ENCODE measurements at regions not wholly inside any gene's neighbourhood (a gene's known extent, or its start where the extent isn't known, plus 50 kb on each side); places are given as distances from the start of the nearest gene placed in this dataset.

DNA sequence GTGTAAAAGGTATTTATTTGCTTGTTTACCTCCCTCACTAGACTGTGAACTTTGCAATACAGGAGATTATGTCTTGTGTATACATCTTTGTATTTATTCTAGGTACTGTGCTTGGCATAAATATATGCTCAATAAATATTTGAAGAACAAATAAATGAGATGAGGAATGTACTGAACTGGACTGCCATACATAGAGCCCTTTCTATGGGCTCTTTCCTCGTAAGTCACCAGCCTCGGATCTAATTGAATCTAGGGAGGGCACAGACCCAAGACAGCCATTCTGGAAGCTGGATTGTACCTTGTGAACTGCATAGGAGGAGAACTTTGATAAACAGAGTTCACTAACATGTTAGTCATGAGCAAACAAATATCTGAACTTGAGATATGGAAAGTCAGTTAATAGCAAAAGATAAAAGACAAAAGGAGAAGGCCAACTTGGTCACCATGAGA lies 503.9 kb downstream of the INSC start:
- TF ChIP-seq, protein P1, sequence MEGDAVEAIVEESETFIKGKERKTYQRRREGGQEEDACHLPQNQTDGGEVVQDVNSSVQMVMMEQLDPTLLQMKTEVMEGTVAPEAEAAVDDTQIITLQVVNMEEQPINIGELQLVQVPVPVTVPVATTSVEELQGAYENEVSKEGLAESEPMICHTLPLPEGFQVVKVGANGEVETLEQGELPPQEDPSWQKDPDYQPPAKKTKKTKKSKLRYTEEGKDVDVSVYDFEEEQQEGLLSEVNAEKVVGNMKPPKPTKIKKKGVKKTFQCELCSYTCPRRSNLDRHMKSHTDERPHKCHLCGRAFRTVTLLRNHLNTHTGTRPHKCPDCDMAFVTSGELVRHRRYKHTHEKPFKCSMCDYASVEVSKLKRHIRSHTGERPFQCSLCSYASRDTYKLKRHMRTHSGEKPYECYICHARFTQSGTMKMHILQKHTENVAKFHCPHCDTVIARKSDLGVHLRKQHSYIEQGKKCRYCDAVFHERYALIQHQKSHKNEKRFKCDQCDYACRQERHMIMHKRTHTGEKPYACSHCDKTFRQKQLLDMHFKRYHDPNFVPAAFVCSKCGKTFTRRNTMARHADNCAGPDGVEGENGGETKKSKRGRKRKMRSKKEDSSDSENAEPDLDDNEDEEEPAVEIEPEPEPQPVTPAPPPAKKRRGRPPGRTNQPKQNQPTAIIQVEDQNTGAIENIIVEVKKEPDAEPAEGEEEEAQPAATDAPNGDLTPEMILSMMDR (IDR thresholded peaks at IDR 0.05) = no peak
- no peak for TF ChIP-seq POLR2A (IDR thresholded peaks at IDR 0.05)
